ENCODE measurements at regions not wholly inside any gene's neighbourhood (a gene's known extent, or its start where the extent isn't known, plus 50 kb on each side); places are given as distances from the start of the nearest gene placed in this dataset.

DNA sequence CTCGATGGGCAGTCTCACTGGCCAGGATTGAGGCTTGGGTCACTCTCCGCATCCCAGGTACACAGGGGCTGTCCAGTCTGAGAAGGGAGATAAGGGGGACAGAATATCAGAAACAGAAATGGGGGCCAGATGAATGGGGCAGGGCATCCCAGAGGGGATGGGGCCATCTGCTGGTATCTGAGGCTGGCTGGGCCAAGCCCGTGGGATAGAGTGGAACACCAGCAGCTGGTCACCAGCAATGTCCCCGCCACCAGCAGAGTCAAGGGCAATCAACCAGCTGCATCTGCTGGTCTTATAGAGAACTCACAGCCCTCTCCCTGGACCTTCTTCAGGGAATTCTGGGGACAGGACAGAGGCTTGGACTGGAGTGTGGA, 128.8 kb upstream of the HAAO start:
- no peak for TF ChIP-seq CTCF (conservative IDR thresholded peaks at IDR 0.05; ENCODE audit: low read length)
- TF ChIP-seq EZH2phosphoT487 (IDR thresholded peaks at IDR 0.05; ENCODE audit: borderline replicate concordance, low read depth, low read length): no peak

All from OCI-LY7 (cell line).